Nephron progenitor cell (in vitro differentiated cells): ENCODE measurements at regions not wholly inside any gene's neighbourhood (a gene's known extent, or its start where the extent isn't known, plus 50 kb on each side); places are given as distances from the start of the nearest gene placed in this dataset.
A peak's percentile ranks its signal among the peaks of the same experiment; 100 is the strongest.

Source experiments
- DNase-seq: peaks from one replicate; pipeline ENCODE4 v3.0.0; 2021
- H3K27ac Mint-ChIP-seq: 2 replicates; pipeline ENCODE4 v1.8.0; 2021; ENCODE audit warnings: mild to moderate bottlenecking, moderate library complexity, mixed read lengths
- H3K27me3 Mint-ChIP-seq: 2 replicates; pipeline ENCODE4 v1.8.0; 2021; ENCODE audit warnings: mild to moderate bottlenecking, low read depth, mixed read lengths; ENCODE audit not compliant: poor library complexity
- H3K36me3 Mint-ChIP-seq: 2 replicates; pipeline ENCODE4 v1.8.0; 2021; ENCODE audit warnings: low read depth, mixed read lengths
- H3K4me1 Mint-ChIP-seq: 2 replicates; pipeline ENCODE4 v1.8.0; 2021; ENCODE audit warnings: mixed read lengths
- H3K4me3 Mint-ChIP-seq: 2 replicates; pipeline ENCODE4 v1.8.0; 2021; ENCODE audit warnings: mild to moderate bottlenecking, moderate library complexity, mixed read lengths
- H3K9me3 Mint-ChIP-seq: 2 replicates; pipeline ENCODE4 v1.8.0; 2021; ENCODE audit warnings: mild to moderate bottlenecking, moderate library complexity, mixed read lengths
- CTCF ChIP-seq: fragments of 200-600 bp; sonication (generic); IDR thresholded peaks from 2 replicates; pipeline ENCODE4 v1.5.0; 2021; ENCODE audit warnings: antibody characterized with exemption

GRCh38 chr2:78263571-78263970 is 741.4 kb upstream of the LRRTM4 start:
- no peak overlapping the region for H3K4me3 Mint-ChIP-seq
- no peak for TF ChIP-seq CTCF
- no peaks in the 10 kb centered on the region for H3K36me3 Mint-ChIP-seq
- no peaks in the 10 kb centered on the region for H3K27me3 Mint-ChIP-seq
- no peak overlapping the region for H3K27ac Mint-ChIP-seq
- DNase-seq: no peak
- H3K9me3 Mint-ChIP-seq: no peaks in the 10 kb centered on the region
- H3K4me1 Mint-ChIP-seq: peaks cover 8% of the 10 kb centered on the region

GRCh38 chr2:78264130-78264529 is 742.0 kb upstream of the LRRTM4 start:
- H3K27me3 Mint-ChIP-seq: no peaks in the 10 kb centered on the region
- H3K36me3 Mint-ChIP-seq: no peaks in the 10 kb centered on the region
- TF ChIP-seq CTCF: no peak
- H3K27ac Mint-ChIP-seq: no peak overlapping the region
- H3K9me3 Mint-ChIP-seq: no peaks in the 10 kb centered on the region
- H3K4me3 Mint-ChIP-seq: no peak overlapping the region
- DNase-seq: no peak
- H3K4me1 Mint-ChIP-seq: peaks cover 8% of the 10 kb centered on the region

GRCh38 chr2:78281164-78281563 is 744.3 kb upstream of the REG3G start:
- TF ChIP-seq CTCF: no peak
- Mint-ChIP-seq H3K27ac (no peak overlapping the region), H3K4me1 (no peaks in the 10 kb centered on the region), H3K27me3 (no peaks in the 10 kb centered on the region), H3K36me3 (no peaks in the 10 kb centered on the region), H3K4me3 (no peak overlapping the region), H3K9me3 (no peaks in the 10 kb centered on the region)
- no peak for DNase-seq

- no peaks in the 10 kb centered on the region for H3K36me3 Mint-ChIP-seq
- no peaks in the 10 kb centered on the region for H3K9me3 Mint-ChIP-seq
- H3K4me3 Mint-ChIP-seq: no peak overlapping the region
- peaks cover 3% of the 10 kb centered on the region for H3K27me3 Mint-ChIP-seq
- H3K4me1 Mint-ChIP-seq: no peaks in the 10 kb centered on the region
- no peak for DNase-seq
- no peak overlapping the region for H3K27ac Mint-ChIP-seq
- no peak for TF ChIP-seq CTCF
These were observed 734.8 kb upstream of the REG3G start for GRCh38 chr2:78290581-78291214.

GRCh38 chr2:78293768-78294167 is 731.7 kb upstream of the REG3G start:
- DNase-seq: no peak
- no peak overlapping the region for H3K4me3 Mint-ChIP-seq
- H3K4me1 Mint-ChIP-seq: no peaks in the 10 kb centered on the region
- no peaks in the 10 kb centered on the region for H3K27me3 Mint-ChIP-seq
- no peaks in the 10 kb centered on the region for H3K36me3 Mint-ChIP-seq
- no peak for TF ChIP-seq CTCF
- no peaks in the 10 kb centered on the region for H3K9me3 Mint-ChIP-seq
- no peak overlapping the region for H3K27ac Mint-ChIP-seq

- DNase-seq: no peak
- Mint-ChIP-seq H3K4me1 (peaks cover 5% of the 10 kb centered on the region), H3K27ac (peak overlapping the region; percentile 6)
These were observed 724.2 kb upstream of the REG3G start for GRCh38 chr2:78301166-78301789.

More at GRCh38 chr2:78301166-78301789, 724.2 kb upstream of the REG3G start:
- TF ChIP-seq CTCF: no peak
- Mint-ChIP-seq H3K27me3 (peaks cover 2% of the 10 kb centered on the region), H3K4me3 (no peak overlapping the region), H3K9me3 (no peaks in the 10 kb centered on the region), H3K36me3 (no peaks in the 10 kb centered on the region)
